OCI-LY1 (cell line): ENCODE measurements at regions not wholly inside any gene's neighbourhood (a gene's known extent, or its start where the extent isn't known, plus 50 kb on each side); places are given as distances from the start of the nearest gene placed in this dataset.

Source experiments
- H2AFZ ChIP-seq: fragments of 200-600 bp; sonication (generic), shearing (Covaris generic); 2 replicates; pipeline ENCODE4 v1.6.0; 2014; ENCODE audit warnings: antibody characterized with exemption, mild to moderate bottlenecking, low read length
- H3F3A ChIP-seq: fragments of 200-600 bp; sonication (generic), shearing (Covaris generic); 2 replicates; pipeline ENCODE4 v1.6.0; 2014; ENCODE audit warnings: mild to moderate bottlenecking, antibody characterized with exemption, low read length, moderate library complexity; ENCODE audit not compliant: insufficient read depth
- H3K27ac ChIP-seq: fragments of 200-600 bp; sonication (generic); 2 replicates; pipeline ENCODE4 v1.5.1; 2014; ENCODE audit warnings: low read length, mixed run types, mild to moderate bottlenecking, low read depth; ENCODE audit not compliant: poor library complexity, severe bottlenecking
- H3K27me3 ChIP-seq: fragments of 200-600 bp; sonication (generic); 2 replicates; pipeline ENCODE4 v1.6.0; 2014; ENCODE audit warnings: antibody characterized with exemption, mild to moderate bottlenecking, low read length, moderate library complexity; ENCODE audit not compliant: insufficient read depth
- H3K36me3 ChIP-seq: fragments of 200-600 bp; sonication (generic); 2 replicates; pipeline ENCODE4 v1.6.1; 2014; ENCODE audit warnings: mild to moderate bottlenecking, antibody characterized with exemption, low read length, moderate library complexity, mixed read lengths; ENCODE audit not compliant: insufficient read depth
- H3K4me1 ChIP-seq: fragments of 200-600 bp; sonication (generic); 2 replicates; pipeline ENCODE4 v1.5.1; 2014; ENCODE audit warnings: mild to moderate bottlenecking, low read length, moderate library complexity; ENCODE audit not compliant: insufficient read depth, severe bottlenecking
- H3K4me2 ChIP-seq: fragments of 200-600 bp; sonication (generic), shearing (Covaris generic); 2 replicates; pipeline ENCODE4 v1.6.1; 2014; ENCODE audit warnings: low read length
- H3K4me3 ChIP-seq: fragments of 200-600 bp; sonication (generic); 2 replicates; pipeline ENCODE4 v1.5.1; 2014; ENCODE audit warnings: low read length, low read depth, mild to moderate bottlenecking, mixed read lengths; ENCODE audit not compliant: poor library complexity, severe bottlenecking
- H3K79me2 ChIP-seq: fragments of 200-600 bp; shearing (Covaris generic); 2 replicates; pipeline ENCODE4 v1.6.1; 2016; ENCODE audit warnings: mixed run types, low read length, mixed read lengths; ENCODE audit not compliant: insufficient read depth
- H3K9ac ChIP-seq: fragments of 200-600 bp; sonication (generic), shearing (Covaris generic); 2 replicates; pipeline ENCODE4 v1.6.1; 2014; ENCODE audit warnings: mild to moderate bottlenecking, low read length, mixed read lengths
- H3K9me2 ChIP-seq: fragments of 200-600 bp; sonication (generic), shearing (Covaris generic); 2 replicates; pipeline ENCODE4 v1.6.1; 2014; ENCODE audit warnings: low read depth, mild to moderate bottlenecking, low read length, mixed read lengths
- H3K9me3 ChIP-seq: fragments of 200-600 bp; shearing (Covaris generic); 2 replicates; pipeline ENCODE4 v1.6.1; 2014; ENCODE audit warnings: low read length, mixed read lengths
- H4K20me1 ChIP-seq: fragments of 200-600 bp; sonication (generic), shearing (Covaris generic); 2 replicates; pipeline ENCODE4 v1.6.0; 2016; ENCODE audit warnings: mild to moderate bottlenecking, low read length; ENCODE audit not compliant: insufficient read depth
- EZH2 ChIP-seq: fragments of 200-600 bp; sonication (generic), shearing (Covaris generic); IDR thresholded peaks from 2 replicates; pipeline ENCODE4 v1.8.0; 2017; ENCODE audit warnings: borderline replicate concordance, mixed run types, mild to moderate bottlenecking, antibody characterized with exemption, low read length, moderate library complexity, mixed read lengths
- TF ChIP-seq, protein P1 (sequence below): fragments of 200-600 bp; sonication (generic), shearing (Covaris generic); IDR thresholded peaks from 2 replicates; pipeline ENCODE4 v1.5.1; 2017; ENCODE audit warnings: mild to moderate bottlenecking, antibody characterized with exemption, low read length, moderate library complexity, mixed read lengths

DNA sequence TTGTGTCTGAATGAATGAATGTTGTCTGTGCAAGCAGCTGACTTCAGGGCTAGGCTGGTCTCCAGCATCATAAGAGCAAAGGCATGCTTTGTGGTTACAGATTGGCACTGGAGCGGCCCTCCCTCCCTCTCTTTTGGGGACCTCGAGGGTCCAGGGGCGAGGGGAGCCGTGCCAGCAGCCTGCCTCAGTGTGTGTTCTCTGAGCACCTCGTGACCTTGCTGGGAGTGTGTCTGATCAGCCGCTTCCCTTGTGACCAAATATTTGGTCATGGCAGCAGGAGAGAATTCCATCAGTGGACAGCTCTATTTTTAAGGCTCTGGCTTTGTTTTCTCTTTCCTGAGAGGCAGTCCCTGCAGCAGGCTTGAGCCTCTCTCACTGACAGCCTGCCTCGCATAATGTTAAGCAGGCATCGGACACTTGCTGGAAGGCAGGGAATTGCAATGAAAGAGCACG is 329.7 kb downstream of the UQCRFS1 start:
- Histone ChIP-seq H3K27ac (no peak overlapping the region), H3K9ac (no peak overlapping the region), H3K9me2 (no peaks in the 10 kb centered on the region), H3K9me3 (no peaks in the 10 kb centered on the region), H3K4me3 (no peak overlapping the region), H3K79me2 (no peaks in the 10 kb centered on the region), H4K20me1 (no peaks in the 10 kb centered on the region), H3K36me3 (no peaks in the 10 kb centered on the region), H3K27me3 (no peaks in the 10 kb centered on the region; the same call in 1 of the 2 replicates), H3K4me2 (no peak overlapping the region), H3K4me1 (no peaks in the 10 kb centered on the region), H2AFZ (no peak overlapping the region), H3F3A (no peaks in the 10 kb centered on the region)
- TF ChIP-seq, protein P1, sequence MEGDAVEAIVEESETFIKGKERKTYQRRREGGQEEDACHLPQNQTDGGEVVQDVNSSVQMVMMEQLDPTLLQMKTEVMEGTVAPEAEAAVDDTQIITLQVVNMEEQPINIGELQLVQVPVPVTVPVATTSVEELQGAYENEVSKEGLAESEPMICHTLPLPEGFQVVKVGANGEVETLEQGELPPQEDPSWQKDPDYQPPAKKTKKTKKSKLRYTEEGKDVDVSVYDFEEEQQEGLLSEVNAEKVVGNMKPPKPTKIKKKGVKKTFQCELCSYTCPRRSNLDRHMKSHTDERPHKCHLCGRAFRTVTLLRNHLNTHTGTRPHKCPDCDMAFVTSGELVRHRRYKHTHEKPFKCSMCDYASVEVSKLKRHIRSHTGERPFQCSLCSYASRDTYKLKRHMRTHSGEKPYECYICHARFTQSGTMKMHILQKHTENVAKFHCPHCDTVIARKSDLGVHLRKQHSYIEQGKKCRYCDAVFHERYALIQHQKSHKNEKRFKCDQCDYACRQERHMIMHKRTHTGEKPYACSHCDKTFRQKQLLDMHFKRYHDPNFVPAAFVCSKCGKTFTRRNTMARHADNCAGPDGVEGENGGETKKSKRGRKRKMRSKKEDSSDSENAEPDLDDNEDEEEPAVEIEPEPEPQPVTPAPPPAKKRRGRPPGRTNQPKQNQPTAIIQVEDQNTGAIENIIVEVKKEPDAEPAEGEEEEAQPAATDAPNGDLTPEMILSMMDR = no peak
- TF ChIP-seq EZH2 = no peak

- TF ChIP-seq, protein P1 = no peak
- no peak for TF ChIP-seq EZH2
- Histone ChIP-seq H2AFZ (no peak overlapping the region), H3K4me2 (no peak overlapping the region), H3K27me3 (no peaks in the 10 kb centered on the region), H3K27ac (no peak overlapping the region), H3K4me1 (no peaks in the 10 kb centered on the region), H3K9me3 (no peaks in the 10 kb centered on the region), H3K4me3 (no peak overlapping the region), H4K20me1 (no peaks in the 10 kb centered on the region), H3K36me3 (no peaks in the 10 kb centered on the region), H3K79me2 (no peaks in the 10 kb centered on the region), H3K9me2 (no peaks in the 10 kb centered on the region), H3K9ac (no peak overlapping the region), H3F3A (no peaks in the 10 kb centered on the region)
Observed at GRCh38 chr19:28882818-28883217, 330.1 kb downstream of the UQCRFS1 start.

DNA sequence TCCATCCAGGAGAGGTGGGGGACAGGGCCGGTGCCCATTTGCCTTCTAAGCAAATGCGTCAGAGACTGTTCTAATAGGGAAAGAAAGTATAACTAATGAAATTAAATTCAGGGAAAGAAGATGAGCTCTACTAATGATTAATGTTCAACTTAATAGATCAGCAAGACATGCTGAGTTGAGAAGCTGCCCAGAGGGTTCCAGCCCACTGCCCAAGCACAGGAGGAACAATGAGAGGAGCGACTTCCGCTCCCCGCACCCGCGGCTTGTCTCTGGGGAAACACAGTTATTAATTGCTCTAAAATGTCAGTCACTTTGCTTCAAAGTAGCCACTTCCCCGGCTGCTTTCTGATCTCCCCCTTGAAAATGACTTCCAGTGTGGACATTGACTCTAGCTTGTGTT is 331.3 kb downstream of the UQCRFS1 start:
- H3K9ac ChIP-seq = no peak overlapping the region
- H3K4me1 ChIP-seq = no peaks in the 10 kb centered on the region
- H3K9me2 ChIP-seq = no peaks in the 10 kb centered on the region
- no peaks in the 10 kb centered on the region for H3K36me3 ChIP-seq
- no peak overlapping the region for H3K4me2 ChIP-seq
- H3K27ac ChIP-seq = no peak overlapping the region
- H3K9me3 ChIP-seq = no peaks in the 10 kb centered on the region
- no peaks in the 10 kb centered on the region for H3F3A ChIP-seq
- no peaks in the 10 kb centered on the region for H3K79me2 ChIP-seq
- TF ChIP-seq, protein P1 = no peak
- no peak for TF ChIP-seq EZH2
- no peak overlapping the region for H3K4me3 ChIP-seq
- no peaks in the 10 kb centered on the region for H3K27me3 ChIP-seq
- no peaks in the 10 kb centered on the region for H4K20me1 ChIP-seq
- H2AFZ ChIP-seq = no peak overlapping the region
